ENCODE measurements at regions not wholly inside any gene's neighbourhood (a gene's known extent, or its start where the extent isn't known, plus 50 kb on each side); places are given as distances from the start of the nearest gene placed in this dataset.

DNA sequence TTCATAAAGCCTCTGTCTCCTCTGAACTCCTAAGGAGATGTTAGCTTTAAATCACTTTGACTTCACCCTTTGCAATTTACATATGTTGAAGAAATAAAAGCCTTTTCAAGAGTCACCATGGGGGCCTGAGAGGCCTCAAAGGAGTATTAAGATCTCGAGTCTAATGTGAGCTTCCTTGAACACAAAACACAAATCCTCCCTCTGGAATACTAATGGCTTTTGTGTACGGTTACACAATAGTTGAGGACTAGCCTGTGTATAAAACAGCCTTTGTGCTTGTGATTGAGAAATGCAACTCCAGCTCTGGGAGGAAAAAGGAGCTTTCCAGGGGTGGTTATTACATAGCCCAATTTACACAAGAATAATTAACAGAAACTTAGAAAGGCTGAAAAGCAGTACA, 1140.2 kb downstream of the CDH11 start:
- TF ChIP-seq, protein P1, sequence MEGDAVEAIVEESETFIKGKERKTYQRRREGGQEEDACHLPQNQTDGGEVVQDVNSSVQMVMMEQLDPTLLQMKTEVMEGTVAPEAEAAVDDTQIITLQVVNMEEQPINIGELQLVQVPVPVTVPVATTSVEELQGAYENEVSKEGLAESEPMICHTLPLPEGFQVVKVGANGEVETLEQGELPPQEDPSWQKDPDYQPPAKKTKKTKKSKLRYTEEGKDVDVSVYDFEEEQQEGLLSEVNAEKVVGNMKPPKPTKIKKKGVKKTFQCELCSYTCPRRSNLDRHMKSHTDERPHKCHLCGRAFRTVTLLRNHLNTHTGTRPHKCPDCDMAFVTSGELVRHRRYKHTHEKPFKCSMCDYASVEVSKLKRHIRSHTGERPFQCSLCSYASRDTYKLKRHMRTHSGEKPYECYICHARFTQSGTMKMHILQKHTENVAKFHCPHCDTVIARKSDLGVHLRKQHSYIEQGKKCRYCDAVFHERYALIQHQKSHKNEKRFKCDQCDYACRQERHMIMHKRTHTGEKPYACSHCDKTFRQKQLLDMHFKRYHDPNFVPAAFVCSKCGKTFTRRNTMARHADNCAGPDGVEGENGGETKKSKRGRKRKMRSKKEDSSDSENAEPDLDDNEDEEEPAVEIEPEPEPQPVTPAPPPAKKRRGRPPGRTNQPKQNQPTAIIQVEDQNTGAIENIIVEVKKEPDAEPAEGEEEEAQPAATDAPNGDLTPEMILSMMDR (IDR thresholded peaks at IDR 0.05; ENCODE audit: insufficient read depth, low read length), result no peak
- no peak for TF ChIP-seq POLR2AphosphoS5 (IDR thresholded peaks at IDR 0.05; ENCODE audit: low read depth)

Data from HL-60 (cell line).